H1 (cell line): ENCODE measurements at regions not wholly inside any gene's neighbourhood (a gene's known extent, or its start where the extent isn't known, plus 50 kb on each side); places are given as distances from the start of the nearest gene placed in this dataset.

Experiments used
- CHD7 ChIP-seq: fragments of 300-600 bp; sonication (generic); IDR thresholded peaks from 2 replicates; pipeline ENCODE4 v1.7.1; 2012; ENCODE audit warnings: low read length, moderate library complexity, mild to moderate bottlenecking, inconsistent platforms; ENCODE audit not compliant: insufficient replicate concordance
- FOSL1 ChIP-seq: IDR thresholded peaks from 2 replicates; pipeline ENCODE4 v1.6.1; 2011; ENCODE audit warnings: mild to moderate bottlenecking, low read depth, low read length, moderate library complexity; ENCODE audit not compliant: insufficient read depth
- PHF8 ChIP-seq: fragments of 200-600 bp; sonication (generic); conservative IDR thresholded peaks from 2 replicates; pipeline ENCODE4 v1.7.1; 2012; ENCODE audit warnings: low read depth, mild to moderate bottlenecking, inconsistent platforms, low read length, moderate library complexity
- RXRA ChIP-seq: IDR thresholded peaks from 2 replicates; pipeline ENCODE4 v1.6.1; 2011; ENCODE audit warnings: low read depth, mild to moderate bottlenecking, low read length, moderate library complexity; ENCODE audit not compliant: insufficient read depth
- SP1 ChIP-seq: IDR thresholded peaks from 2 replicates; pipeline ENCODE4 v1.6.1; 2011; ENCODE audit warnings: low read depth, low read length
- ZNF274 ChIP-seq: IDR thresholded peaks from 2 replicates; pipeline ENCODE4 v1.7.0; 2012; ENCODE audit warnings: low read length, borderline replicate concordance; ENCODE audit errors: extremely low read depth

- TF ChIP-seq CHD7 (no peak), PHF8 (no peak), SP1 (no peak), ZNF274 (no peak), FOSL1 (no peak), RXRA (no peak)
Measured at GRCh38 chr6:1201547-1202200, 110.2 kb upstream of the FOXQ1 start (continued).
